ENCODE measurements at regions not wholly inside any gene's neighbourhood (a gene's known extent, or its start where the extent isn't known, plus 50 kb on each side); places are given as distances from the start of the nearest gene placed in this dataset.

- Histone ChIP-seq H3K27me3 (ENCODE audit: control insufficient read depth in 2 of 2, insufficient read depth in 1 of 2, low read length in 1 of 2) (no peaks in the 10 kb centered on the region), H3K4me1 (ENCODE audit: control insufficient read depth in 2 of 2, insufficient read depth in 2 of 2, low read length in 2 of 2) (no peaks in the 10 kb centered on the region), H3K27ac (ENCODE audit: low read depth in 1 of 2, low read length in 1 of 2) (no peak overlapping the region), H3K4me3 (ENCODE audit: low read length in 2 of 2) (no peak overlapping the region), H3K36me3 (ENCODE audit: control insufficient read depth in 2 of 2, insufficient read depth in 2 of 2, low read length in 1 of 2) (no peaks in the 10 kb centered on the region), H3K9me3 (ENCODE audit: control insufficient read depth in 2 of 2, insufficient read depth in 1 of 2, low read length in 1 of 2) (no peaks in the 10 kb centered on the region)
- DNase-seq (ENCODE audit: low read depth in 6 of 9, low spot score in 9 of 9), result no peak
- WGBS, result 96% methylated on average over 1 of the region's 1 CpG
These were observed 53.0 kb upstream of the TANK start for GRCh38 chr2:161107265-161107664.

All from thymus (tissue), 11 donors.